SJSA1 (cell line): ENCODE measurements at regions not wholly inside any gene's neighbourhood (a gene's known extent, or its start where the extent isn't known, plus 50 kb on each side); places are given as distances from the start of the nearest gene placed in this dataset.

ENCODE experiments used
- DNase-seq, 2 experiments: peaks; one replicate each; pipeline ENCODE4 v3.0.0-alpha.2; 2015 to 2020; ENCODE audit warnings: low spot score in 2 of 2, low read depth in 1 of 2
- H3K27ac ChIP-seq: fragments of 250-450 bp; sonication (Bioruptor Pico); 2 replicates; pipeline ENCODE4 v1.5.1; 2020; ENCODE audit warnings: mild to moderate bottlenecking, moderate library complexity
- H3K27me3 ChIP-seq: fragments of 250-450 bp; sonication (Bioruptor Pico); replicated peaks from 2 replicates; pipeline ENCODE4 v1.5.1; 2020; ENCODE audit warnings: mild to moderate bottlenecking, moderate library complexity
- H3K36me3 ChIP-seq: fragments of 250-450 bp; sonication (Bioruptor Pico); 2 replicates; pipeline ENCODE4 v1.5.1; 2020; ENCODE audit warnings: mild to moderate bottlenecking
- H3K4me1 ChIP-seq: fragments of 250-450 bp; sonication (Bioruptor Pico); replicated peaks from 2 replicates; pipeline ENCODE4 v1.6.1; 2021; ENCODE audit warnings: mild to moderate bottlenecking
- H3K4me3 ChIP-seq: fragments of 250-450 bp; sonication (Bioruptor Pico); 2 replicates; pipeline ENCODE4 v1.5.1; 2020; ENCODE audit warnings: mild to moderate bottlenecking
- H3K9me3 ChIP-seq: fragments of 250-450 bp; sonication (Bioruptor Pico); replicated peaks from 2 replicates; pipeline ENCODE4 v1.5.1; 2020; ENCODE audit warnings: mild to moderate bottlenecking

DNA sequence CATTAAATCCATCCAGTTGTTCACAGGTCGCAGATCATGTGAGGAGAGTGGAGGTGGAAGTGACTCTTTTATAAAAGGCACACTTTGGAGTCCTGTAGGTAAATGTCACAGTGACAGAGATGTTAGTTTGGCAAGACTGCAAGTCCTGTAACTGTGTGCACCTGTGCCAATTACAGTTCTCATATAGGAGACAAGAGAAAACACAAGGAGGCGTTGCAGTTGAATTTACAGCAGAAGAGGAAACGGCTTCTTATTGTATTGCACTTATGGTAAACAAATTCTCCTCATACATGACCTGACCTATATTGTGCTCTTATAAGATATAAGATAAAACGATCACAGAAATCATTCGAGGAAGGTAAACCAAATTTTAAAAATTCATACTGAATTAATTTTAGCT is 732.8 kb upstream of the SLC10A2 start:
- H3K27ac ChIP-seq: no peak overlapping the region
- H3K4me3 ChIP-seq: no peak overlapping the region
- H3K9me3 ChIP-seq: no peaks in the 10 kb centered on the region
- H3K4me1 ChIP-seq: no peaks in the 10 kb centered on the region
- no peaks in the 10 kb centered on the region for H3K36me3 ChIP-seq
- H3K27me3 ChIP-seq: no peaks in the 10 kb centered on the region
- no peak for DNase-seq

DNA sequence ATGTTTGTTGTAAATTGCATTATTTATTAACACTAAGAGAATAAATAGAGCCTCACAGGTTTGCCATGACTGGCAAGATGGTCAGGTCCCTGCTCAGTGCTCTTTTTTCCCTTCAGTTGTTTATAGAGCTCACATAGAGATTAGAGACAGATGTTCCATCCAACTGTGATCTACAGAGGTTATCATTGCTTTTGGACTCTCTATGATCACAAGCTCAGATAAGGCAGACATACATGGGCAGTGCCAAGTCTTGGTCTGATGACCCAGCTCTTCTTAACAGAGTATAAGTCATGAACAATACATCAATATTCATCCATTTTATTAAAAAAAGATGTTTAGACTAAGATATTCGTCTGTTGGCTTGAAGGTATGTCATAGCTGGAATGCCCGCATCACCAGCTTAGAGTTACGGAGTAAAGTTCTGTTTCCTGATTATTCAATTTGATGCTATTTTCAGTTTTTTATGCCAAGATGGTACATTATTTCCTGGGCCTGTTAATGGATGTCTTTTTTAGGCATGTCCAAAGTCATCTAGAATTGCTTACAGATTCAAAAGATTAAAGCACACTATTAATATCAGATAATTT is 729.8 kb upstream of the SLC10A2 start:
- H3K36me3 ChIP-seq: no peaks in the 10 kb centered on the region

DNA sequence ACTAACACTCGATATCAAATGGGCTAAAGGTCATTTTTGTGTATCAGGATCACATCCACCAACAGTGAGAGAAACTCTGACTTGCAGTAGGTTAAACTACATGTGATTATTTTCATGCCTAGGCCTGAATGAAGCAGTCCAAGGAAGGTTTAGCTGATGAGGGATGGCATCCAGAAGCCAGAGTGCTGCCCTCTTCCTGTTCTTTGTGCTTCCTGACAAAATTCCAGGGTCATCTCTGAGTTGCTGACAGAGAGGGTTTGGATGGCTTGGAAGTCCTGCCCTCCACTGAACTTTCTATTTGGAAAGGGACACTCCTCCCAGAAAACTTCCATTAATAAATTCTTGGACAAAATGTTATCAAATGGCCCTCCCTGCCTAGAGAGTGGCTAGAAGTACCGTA is 728.3 kb upstream of the SLC10A2 start:
- Histone ChIP-seq H3K27ac (no peak overlapping the region), H3K36me3 (no peaks in the 10 kb centered on the region), H3K9me3 (no peaks in the 10 kb centered on the region), H3K27me3 (no peaks in the 10 kb centered on the region), H3K4me1 (no peaks in the 10 kb centered on the region), H3K4me3 (no peak overlapping the region)
- no peak for DNase-seq

More for the DNA sequence above, 729.8 kb upstream of the SLC10A2 start:
- H3K4me3 ChIP-seq: no peak overlapping the region
- no peak overlapping the region for H3K27ac ChIP-seq
- no peak for DNase-seq
- no peaks in the 10 kb centered on the region for H3K9me3 ChIP-seq
- no peaks in the 10 kb centered on the region for H3K4me1 ChIP-seq
- no peaks in the 10 kb centered on the region for H3K27me3 ChIP-seq

DNA sequence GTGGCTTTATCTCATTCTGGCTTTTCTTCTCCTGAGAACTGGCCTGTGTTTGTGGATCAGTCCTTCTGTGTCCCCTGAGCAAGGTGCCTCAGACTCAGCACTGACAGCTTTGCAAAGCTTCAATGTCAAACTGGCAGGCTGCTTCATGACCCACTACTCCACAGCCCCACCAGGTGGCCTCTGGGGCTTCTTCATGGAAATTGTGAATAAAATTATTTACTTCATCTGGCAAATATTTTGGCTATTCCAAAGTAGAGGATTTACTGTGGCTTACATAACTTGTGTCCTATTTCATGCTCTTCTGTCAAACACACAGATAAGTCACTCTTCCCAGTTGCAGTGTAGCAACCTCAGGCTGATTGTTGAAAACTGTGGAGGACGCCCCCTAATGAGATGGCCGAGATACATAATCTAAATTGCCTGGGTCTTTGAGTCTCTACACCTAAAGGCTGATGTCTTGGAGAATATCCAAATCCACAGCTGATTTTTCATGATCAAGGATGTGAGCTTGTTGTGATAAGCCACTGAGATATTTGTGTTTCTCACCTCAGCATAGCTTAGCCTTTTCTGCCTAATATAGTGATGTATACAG is 721.9 kb upstream of the SLC10A2 start:
- DNase-seq: peak in 1 of 2 experiments; percentile 49
- no peaks in the 10 kb centered on the region for H3K36me3 ChIP-seq
- H3K4me3 ChIP-seq: no peak overlapping the region
- H3K27ac ChIP-seq: no peak overlapping the region
- no peaks in the 10 kb centered on the region for H3K27me3 ChIP-seq
- H3K4me1 ChIP-seq: no peaks in the 10 kb centered on the region
- no peaks in the 10 kb centered on the region for H3K9me3 ChIP-seq

DNA sequence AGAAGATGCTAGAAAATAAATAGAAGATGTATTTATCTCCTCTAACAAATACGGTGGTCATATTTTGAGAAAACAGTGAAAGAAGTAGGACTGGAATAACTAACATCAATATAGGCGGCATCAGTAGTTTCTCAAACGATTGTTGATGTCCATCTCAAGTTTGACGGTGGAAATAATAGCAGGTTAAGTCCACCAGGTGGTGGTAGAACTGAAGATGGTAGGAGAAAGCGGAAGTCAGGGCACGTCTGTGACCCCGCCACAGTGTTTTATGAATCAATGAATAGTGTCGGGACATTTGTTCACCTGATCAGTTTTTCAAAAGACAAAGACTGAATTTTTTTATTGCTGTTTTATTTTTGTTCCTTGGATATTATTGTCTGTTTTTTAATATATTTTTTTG is 706.4 kb upstream of the SLC10A2 start:
- DNase-seq: peak in 1 of 2 experiments; percentile 42
- H3K27me3 ChIP-seq: 0 out of 2 replicates have a peak, but pooled peaks cover 2% of the 10 kb centered on the region
- H3K9me3 ChIP-seq: peaks cover 3% of the 10 kb centered on the region; the same call in 1 of the 2 replicates
- no peaks in the 10 kb centered on the region for H3K36me3 ChIP-seq
- no peak overlapping the region for H3K27ac ChIP-seq
- H3K4me1 ChIP-seq: no peaks in the 10 kb centered on the region
- H3K4me3 ChIP-seq: no peak overlapping the region

DNA sequence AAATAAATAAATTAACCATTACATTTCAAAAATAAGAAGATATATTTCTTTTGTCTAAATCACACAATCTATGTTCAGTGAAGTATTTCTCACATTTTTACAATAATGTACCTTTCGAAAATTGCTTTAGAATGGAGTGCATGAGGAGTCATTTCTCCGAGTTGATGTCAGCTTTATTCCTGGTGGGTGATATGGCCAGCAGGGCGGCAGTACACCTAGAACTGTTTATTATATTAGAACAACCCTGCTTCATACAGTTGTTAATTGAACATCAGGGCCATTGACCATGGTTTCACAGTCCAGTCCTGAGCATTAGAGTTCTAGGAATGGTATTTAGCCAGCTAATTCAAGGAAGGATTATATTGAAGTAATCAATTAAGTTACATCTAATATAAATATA is 696.3 kb upstream of the SLC10A2 start:
- no peaks in the 10 kb centered on the region for H3K27me3 ChIP-seq
- DNase-seq: no peak
- H3K36me3 ChIP-seq: no peaks in the 10 kb centered on the region
- H3K27ac ChIP-seq: no peak overlapping the region
- no peak overlapping the region for H3K4me3 ChIP-seq
- H3K9me3 ChIP-seq: no peaks in the 10 kb centered on the region
- no peaks in the 10 kb centered on the region for H3K4me1 ChIP-seq

DNA sequence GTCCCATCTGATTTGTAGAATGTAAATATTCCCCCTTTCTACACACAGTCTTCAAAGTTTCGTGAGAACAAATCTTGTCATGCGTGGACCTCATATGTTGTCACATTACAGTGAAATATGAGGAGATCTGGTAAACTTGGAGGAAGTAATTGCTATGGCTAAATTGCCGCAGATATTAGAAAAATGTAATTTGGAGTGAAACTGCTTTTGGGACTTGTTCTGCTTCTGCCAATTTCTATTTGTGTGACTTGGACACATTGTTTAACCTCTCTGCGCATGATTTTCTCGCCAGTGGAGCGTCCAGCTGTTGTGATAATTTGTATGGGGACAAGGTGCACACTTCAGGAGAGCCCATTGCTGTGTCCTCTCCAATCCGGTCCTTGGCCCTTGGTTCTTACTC is 693.1 kb upstream of the SLC10A2 start:
- Histone ChIP-seq H3K36me3 (no peaks in the 10 kb centered on the region), H3K27ac (no peak overlapping the region), H3K9me3 (no peaks in the 10 kb centered on the region), H3K4me3 (no peak overlapping the region), H3K27me3 (no peaks in the 10 kb centered on the region), H3K4me1 (no peaks in the 10 kb centered on the region)
- no peak for DNase-seq

DNA sequence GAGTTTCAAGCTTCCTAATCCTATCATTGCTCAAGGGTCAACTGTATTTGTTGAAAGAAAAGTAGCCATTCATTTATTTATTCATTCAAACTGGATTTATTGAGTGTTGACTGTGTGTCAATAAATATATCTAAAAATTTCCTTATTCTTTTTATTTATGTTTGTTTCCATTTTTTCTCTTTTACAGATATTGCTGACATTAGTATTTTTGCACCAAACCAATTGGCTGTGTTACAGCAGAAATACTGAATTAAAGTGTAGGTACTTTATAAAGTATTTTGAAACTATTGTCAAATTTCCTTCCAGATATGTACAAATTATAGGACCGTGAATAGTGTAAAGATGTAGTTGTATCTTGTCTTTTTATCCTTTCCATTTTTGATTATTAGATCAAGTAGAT is 692.0 kb upstream of the SLC10A2 start:
- Histone ChIP-seq H3K27ac (no peak overlapping the region), H3K4me3 (no peak overlapping the region), H3K9me3 (no peaks in the 10 kb centered on the region), H3K27me3 (no peaks in the 10 kb centered on the region), H3K4me1 (no peaks in the 10 kb centered on the region), H3K36me3 (no peaks in the 10 kb centered on the region)
- no peak for DNase-seq

DNA sequence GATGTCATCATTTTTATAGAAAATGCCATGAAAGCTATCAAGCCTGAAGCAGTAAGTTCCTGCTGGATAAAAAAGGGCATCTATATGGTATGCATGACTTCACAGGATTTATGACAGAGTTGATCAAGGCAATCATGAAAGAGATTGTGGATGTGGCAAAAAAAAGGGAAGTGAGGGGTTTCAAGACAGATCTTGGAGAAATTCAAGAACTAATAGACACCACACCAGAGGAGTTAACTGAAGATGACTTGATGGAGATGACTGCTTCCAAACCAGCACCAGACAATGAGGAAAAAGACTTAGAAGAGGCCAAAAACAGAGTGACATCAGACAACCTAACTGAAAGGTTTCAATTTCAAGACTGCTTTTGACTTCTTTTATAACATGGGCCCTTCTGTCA is 691.1 kb upstream of the SLC10A2 start:
- no peaks in the 10 kb centered on the region for H3K9me3 ChIP-seq
- H3K36me3 ChIP-seq: no peaks in the 10 kb centered on the region
- no peak overlapping the region for H3K4me3 ChIP-seq
- DNase-seq: no peak
- H3K27ac ChIP-seq: no peak overlapping the region
- no peaks in the 10 kb centered on the region for H3K4me1 ChIP-seq
- H3K27me3 ChIP-seq: no peaks in the 10 kb centered on the region

DNA sequence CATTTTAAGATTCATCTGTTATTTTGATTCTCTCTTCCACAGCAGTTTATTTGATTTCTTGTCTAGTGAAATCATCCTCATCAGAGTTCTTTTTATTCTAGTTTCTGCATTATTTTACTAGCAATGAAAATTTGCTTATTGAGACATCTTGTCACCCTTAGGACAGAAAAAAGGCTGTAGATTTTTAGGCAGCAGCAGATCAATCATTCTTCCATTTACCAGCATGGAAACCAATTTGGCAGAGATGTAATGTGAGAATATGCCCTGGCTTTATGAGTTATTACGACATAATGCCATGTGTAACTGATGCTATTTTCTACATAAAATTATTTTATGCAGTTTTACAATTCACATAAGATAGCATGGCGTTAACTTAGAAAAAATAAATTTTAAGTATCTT is 688.6 kb upstream of the SLC10A2 start:
- H3K4me3 ChIP-seq: no peak overlapping the region
- no peaks in the 10 kb centered on the region for H3K27me3 ChIP-seq
- no peaks in the 10 kb centered on the region for H3K4me1 ChIP-seq
- DNase-seq: no peak
- no peak overlapping the region for H3K27ac ChIP-seq
- H3K36me3 ChIP-seq: no peaks in the 10 kb centered on the region
- H3K9me3 ChIP-seq: no peaks in the 10 kb centered on the region

DNA sequence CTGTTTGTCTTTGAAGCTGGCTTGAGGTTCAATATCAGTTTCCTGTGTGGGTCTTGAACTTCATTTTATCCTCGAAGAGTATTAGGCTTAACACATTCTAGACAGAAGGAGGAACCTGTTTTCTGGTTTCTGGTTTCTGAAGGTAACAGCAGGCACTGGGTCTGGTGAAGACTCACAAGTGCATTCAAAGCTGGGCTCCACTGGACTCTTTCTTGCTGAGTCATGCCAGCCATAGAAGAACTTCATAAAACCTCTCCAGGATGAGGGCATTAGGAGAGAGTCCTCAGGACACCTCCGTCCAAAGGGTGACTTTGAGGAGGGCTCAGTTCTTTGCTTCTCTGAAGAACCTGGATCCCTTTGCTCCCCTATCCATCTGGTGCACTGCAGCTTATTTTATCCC is 668.6 kb upstream of the SLC10A2 start:
- Histone ChIP-seq H3K36me3 (no peaks in the 10 kb centered on the region), H3K9me3 (no peaks in the 10 kb centered on the region), H3K27ac (no peak overlapping the region), H3K4me1 (no peaks in the 10 kb centered on the region), H3K4me3 (no peak overlapping the region), H3K27me3 (peaks cover 4% of the 10 kb centered on the region; the same call in 1 of the 2 replicates)
- no peak for DNase-seq

DNA sequence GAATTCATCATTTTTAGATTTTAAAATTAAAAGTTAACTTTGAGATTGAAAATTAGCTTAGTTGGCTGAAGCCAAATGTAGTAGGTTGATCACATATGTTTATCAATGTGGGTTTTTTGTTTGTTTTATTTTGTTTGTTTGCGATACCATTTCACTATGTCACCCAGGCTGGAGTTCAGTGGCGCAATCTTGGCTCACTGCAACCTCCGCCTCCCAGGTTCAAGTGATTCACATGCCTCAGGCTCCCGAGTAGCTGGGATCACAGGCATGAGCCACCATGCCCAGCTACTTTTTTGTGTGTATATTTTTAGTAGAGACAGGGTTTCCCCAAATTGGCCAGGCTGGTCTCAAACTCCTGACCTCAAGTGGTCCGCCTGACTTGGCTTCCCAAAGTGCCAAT is 665.7 kb upstream of the SLC10A2 start:
- Histone ChIP-seq H3K27me3 (no peaks in the 10 kb centered on the region), H3K27ac (no peak overlapping the region), H3K4me1 (no peaks in the 10 kb centered on the region), H3K9me3 (no peaks in the 10 kb centered on the region), H3K4me3 (no peak overlapping the region), H3K36me3 (no peaks in the 10 kb centered on the region)
- no peak for DNase-seq

DNA sequence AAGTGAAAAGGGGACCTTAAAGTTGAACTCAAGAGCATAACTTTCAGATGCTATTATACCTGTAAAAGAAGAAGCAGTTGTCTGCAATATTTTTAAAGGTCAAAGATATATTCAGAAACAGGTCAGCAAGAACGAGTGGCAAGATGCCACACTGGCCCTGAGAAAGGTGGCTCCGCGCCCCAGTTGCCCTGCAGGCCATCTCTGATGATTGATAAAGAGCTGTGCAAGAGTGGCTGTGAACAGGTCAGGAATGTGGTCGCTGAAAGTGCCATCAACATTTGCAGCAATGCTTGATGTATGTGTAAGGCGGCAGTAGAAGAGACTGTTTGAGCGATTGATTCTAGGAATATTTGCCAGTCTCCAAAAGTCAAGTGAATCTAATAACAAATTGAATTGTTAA is 664.2 kb upstream of the SLC10A2 start:
- H3K27me3 ChIP-seq: no peaks in the 10 kb centered on the region
- no peaks in the 10 kb centered on the region for H3K36me3 ChIP-seq

DNA sequence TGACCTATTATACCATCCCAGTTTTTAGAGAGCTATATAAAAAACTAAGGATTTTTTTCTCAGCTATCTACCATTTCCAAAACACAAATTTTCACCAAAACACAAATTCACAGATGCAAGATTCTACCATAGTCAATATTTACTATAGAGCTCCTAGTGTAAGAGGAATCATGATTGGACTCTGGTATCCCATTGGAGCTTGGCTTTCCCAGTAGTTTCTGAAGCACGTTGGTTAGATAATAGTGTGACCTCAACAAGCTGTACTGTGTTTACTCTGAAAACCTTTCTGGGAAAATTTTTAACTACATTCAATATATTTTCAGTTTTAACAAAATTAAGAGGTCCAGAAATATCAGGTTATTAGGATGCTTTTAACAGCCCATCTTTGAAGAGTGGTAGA is 660.6 kb upstream of the SLC10A2 start:
- H3K36me3 ChIP-seq: no peaks in the 10 kb centered on the region
- H3K4me1 ChIP-seq: no peaks in the 10 kb centered on the region
- no peak overlapping the region for H3K27ac ChIP-seq
- H3K9me3 ChIP-seq: no peaks in the 10 kb centered on the region; the same call in 1 of the 2 replicates
- H3K4me3 ChIP-seq: no peak overlapping the region
- DNase-seq: no peak
- H3K27me3 ChIP-seq: no peaks in the 10 kb centered on the region

More for the DNA sequence above, 664.2 kb upstream of the SLC10A2 start:
- H3K4me3 ChIP-seq: no peak overlapping the region
- H3K9me3 ChIP-seq: no peaks in the 10 kb centered on the region
- H3K27ac ChIP-seq: no peak overlapping the region
- peak in 1 of 2 experiments; percentile 46 for DNase-seq
- H3K4me1 ChIP-seq: no peaks in the 10 kb centered on the region

DNA sequence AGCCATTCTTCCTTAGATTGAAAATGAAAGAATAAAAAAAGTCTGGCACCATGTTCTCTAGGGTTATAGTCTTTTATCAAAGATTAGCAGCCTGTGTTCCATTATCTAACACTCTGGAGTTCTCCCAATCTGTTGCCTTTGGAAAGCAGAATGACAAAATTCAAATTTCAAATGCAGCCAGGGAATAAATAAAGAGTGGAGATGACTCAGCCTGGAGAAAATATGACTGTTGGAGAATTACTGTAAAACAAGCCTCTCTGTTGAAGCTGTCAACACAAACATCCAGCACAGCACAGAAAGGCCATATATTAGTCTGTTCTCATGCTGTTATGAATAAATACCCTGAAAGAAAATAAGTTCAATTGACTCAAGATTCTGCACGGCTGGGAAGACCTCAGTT is 650.5 kb upstream of the SLC10A2 start:
- H3K4me3 ChIP-seq: no peak overlapping the region
- H3K9me3 ChIP-seq: no peaks in the 10 kb centered on the region
- no peaks in the 10 kb centered on the region for H3K36me3 ChIP-seq
- no peaks in the 10 kb centered on the region for H3K27me3 ChIP-seq
- no peaks in the 10 kb centered on the region for H3K4me1 ChIP-seq
- no peak for DNase-seq
- no peak overlapping the region for H3K27ac ChIP-seq
